GM12874 (cell line): ENCODE measurements at regions not wholly inside any gene's neighbourhood (a gene's known extent, or its start where the extent isn't known, plus 50 kb on each side); places are given as distances from the start of the nearest gene placed in this dataset.
A peak's percentile ranks its signal among the peaks of the same experiment; 100 is the strongest.

Experiments
- TF ChIP-seq, protein P1 (sequence below): IDR thresholded peaks from 2 replicates; pipeline ENCODE4 v1.5.1; 2011; ENCODE audit warnings: low read depth, mild to moderate bottlenecking, control low read depth, low read length, moderate library complexity; ENCODE audit not compliant: insufficient read depth

DNA sequence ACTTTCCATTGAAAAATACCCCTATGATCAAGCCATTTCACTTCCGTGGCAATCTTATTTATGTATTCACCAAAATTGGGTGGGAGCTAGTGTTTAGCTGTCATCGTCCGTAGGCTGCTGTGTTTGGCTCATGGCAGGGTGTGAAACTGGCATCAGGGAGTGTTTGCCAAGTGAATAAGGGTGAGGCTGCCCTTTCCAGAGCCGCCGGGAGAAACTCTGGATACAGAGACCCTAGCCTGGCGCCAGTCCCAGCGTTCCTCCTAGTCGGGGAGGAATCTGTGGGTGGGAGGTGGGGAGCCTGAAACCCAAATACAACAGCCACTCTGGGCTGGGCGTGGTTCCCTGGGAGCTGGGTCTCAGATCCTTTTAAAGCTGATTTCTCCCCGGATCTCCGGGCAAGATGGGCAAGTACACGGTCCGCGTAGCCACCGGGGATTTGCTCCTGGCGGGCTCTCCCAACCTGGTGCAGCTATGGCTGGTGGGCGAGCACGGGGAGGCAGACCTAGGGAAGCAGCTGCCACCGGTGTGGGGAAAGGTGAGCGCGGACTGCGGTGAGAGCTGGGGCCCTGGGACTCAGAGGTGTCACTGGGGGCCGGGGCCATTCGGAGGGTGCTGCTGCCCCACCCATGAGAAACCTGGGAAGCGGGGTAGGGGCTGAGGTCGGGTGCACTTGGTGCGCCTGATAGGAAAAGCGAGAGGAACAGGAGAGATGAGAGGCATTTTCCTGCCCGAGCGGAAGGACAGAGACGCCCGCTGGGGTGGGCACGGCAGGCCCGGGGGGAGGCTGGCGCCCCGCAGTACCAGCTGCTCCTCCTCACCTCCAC is 62.1 kb upstream of the TEKT1 start:
- TF ChIP-seq, protein P1, sequence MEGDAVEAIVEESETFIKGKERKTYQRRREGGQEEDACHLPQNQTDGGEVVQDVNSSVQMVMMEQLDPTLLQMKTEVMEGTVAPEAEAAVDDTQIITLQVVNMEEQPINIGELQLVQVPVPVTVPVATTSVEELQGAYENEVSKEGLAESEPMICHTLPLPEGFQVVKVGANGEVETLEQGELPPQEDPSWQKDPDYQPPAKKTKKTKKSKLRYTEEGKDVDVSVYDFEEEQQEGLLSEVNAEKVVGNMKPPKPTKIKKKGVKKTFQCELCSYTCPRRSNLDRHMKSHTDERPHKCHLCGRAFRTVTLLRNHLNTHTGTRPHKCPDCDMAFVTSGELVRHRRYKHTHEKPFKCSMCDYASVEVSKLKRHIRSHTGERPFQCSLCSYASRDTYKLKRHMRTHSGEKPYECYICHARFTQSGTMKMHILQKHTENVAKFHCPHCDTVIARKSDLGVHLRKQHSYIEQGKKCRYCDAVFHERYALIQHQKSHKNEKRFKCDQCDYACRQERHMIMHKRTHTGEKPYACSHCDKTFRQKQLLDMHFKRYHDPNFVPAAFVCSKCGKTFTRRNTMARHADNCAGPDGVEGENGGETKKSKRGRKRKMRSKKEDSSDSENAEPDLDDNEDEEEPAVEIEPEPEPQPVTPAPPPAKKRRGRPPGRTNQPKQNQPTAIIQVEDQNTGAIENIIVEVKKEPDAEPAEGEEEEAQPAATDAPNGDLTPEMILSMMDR: no peak

DNA sequence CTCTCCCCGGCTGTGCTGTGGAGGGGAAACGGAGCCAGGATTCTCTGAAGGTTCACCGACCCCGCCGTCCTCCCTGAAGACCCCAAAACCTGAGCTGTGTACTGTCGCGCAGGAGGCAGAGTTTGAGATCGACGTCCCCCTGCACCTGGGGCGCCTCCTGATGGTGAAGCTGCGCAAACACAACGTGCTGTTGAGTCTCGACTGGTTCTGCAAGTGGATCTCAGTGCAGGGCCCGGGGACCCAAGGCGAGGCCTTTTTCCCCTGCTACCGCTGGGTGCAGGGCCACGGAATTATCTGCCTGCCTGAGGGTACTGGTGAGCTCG is 62.6 kb upstream of the TEKT1 start:
- TF ChIP-seq, protein P1: peak; percentile 68

- TF ChIP-seq, protein P1: no peak
Measured at GRCh38 chr17:6901086-6901485, 69.6 kb upstream of the TEKT1 start.

DNA sequence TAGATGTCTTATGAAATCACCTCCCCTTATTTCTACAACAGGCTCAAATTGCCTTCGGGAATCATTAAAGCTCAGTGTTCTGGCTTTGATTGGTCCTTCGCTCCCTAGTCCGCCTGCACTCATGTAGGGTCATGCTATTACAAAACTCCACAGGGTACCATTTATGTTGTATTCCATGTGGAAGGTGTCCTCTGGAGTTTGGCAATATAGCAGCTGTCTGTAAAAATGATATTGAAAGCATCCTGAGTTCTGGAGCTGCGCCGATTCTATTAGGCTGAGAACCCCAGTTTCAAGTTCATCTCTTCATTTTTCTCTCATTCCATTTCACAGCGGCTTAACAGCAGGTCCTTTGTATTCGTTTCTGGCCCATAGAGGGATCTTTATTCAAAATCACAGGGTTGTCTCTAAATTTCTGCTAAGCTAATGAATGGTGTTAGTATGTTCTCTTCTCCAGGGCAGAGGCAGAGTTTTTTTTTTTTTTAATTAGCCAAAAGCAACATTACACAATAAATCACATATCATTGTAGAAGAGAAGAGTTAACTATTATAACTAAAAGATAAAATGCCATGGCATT is 71.9 kb upstream of the TEKT1 start:
- TF ChIP-seq, protein P1: no peak

DNA sequence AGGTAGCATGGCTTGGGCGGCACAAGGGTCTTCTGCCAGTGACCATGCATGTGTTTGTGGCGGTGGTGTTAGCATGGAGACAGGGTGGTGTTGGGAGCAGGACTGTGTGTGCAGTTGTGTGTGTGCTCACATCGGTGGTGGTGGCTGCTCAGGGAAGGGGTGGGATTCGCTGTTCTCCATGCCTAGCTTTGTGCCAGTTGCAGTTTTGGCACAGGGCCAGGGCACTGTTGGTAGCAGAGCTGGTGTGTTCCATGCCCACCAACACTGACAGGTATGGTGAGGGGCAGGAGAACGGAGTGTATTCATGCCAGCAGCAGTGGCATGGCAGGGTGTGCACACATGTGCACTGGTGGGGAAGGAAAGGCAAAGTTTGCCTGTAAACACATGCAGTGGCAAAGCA is 77.3 kb upstream of the TEKT1 start:
- TF ChIP-seq, protein P1: no peak

- TF ChIP-seq, protein P1: peak; percentile 51; the same call in 1 of the 2 replicates
Measured at GRCh38 chr17:6910987-6911603, 79.6 kb upstream of the TEKT1 start.
